ENCODE measurements at regions not wholly inside any gene's neighbourhood (a gene's known extent, or its start where the extent isn't known, plus 50 kb on each side); places are given as distances from the start of the nearest gene placed in this dataset.

GRCh38 chr5:110362261-110362660 is 364.2 kb downstream of the TMEM232 start:
- WGBS (ENCODE audit: insufficient coverage, insufficient replicate concordance, low lambda C conversion rate, missing lambda C conversion rate): 3% methylated on average over 2 of the region's 2 CpGs

More at GRCh38 chr5:110362261-110362660, 364.2 kb downstream of the TMEM232 start:
- H3K36me3 ChIP-seq (ENCODE audit: control insufficient read depth in 2 of 2, insufficient read depth in 2 of 2, low read length in 1 of 2): no peaks in the 10 kb centered on the region
- intact Hi-C loops (cut with micrococcal nuclease; ENCODE audit: unreplicated experiment): no loop called here
- H3K79me2 ChIP-seq (ENCODE audit: control insufficient read depth, insufficient read depth, low read length): no peaks in the 10 kb centered on the region
- H3K4me1 ChIP-seq (ENCODE audit: control insufficient read depth, insufficient read depth, low read length): no peaks in the 10 kb centered on the region
- no peak overlapping the region for H2AFZ ChIP-seq (ENCODE audit: control insufficient read depth, low read depth, low read length)
- no peak overlapping the region for H3K27ac ChIP-seq (ENCODE audit: control insufficient read depth, insufficient read depth)
- H3K9ac ChIP-seq (ENCODE audit: control insufficient read depth, insufficient read depth, low read length): no peak overlapping the region
- H4K20me1 ChIP-seq (ENCODE audit: control insufficient read depth, insufficient read depth): no peaks in the 10 kb centered on the region
- POLR2A ChIA-PET: no interaction called here
- no peak for TF ChIP-seq WRNIP1 (IDR thresholded peaks at IDR 0.05; ENCODE audit: borderline replicate concordance, low read depth, low read length)
- no peak for TF ChIP-seq CREB1 (IDR thresholded peaks at IDR 0.05; ENCODE audit: low read depth)
- TF ChIP-seq EZH2 (IDR thresholded peaks at IDR 0.05; ENCODE audit: borderline replicate concordance, control insufficient read depth, low read depth, low read length): no peak
- no peak for TF ChIP-seq SMAD5 (IDR thresholded peaks at IDR 0.05; ENCODE audit: low read depth)
- no peak for TF ChIP-seq ATF7 (IDR thresholded peaks at IDR 0.05; ENCODE audit: low read depth)
- TF ChIP-seq RCOR1 (conservative IDR thresholded peaks at IDR 0.05; ENCODE audit: low read depth, low read length): no peak
- no peak for TF ChIP-seq YBX1 (IDR thresholded peaks at IDR 0.05)
- TF ChIP-seq USF1 (IDR thresholded peaks at IDR 0.05; ENCODE audit: borderline replicate concordance, extremely low read length, insufficient read depth, low read depth, low read length): no peak
- TF ChIP-seq ZBTB33 (IDR thresholded peaks at IDR 0.05): no peak
- no peak for TF ChIP-seq CHD1 (IDR thresholded peaks at IDR 0.05; ENCODE audit: low read depth, low read length)
- CTCF ChIA-PET: no interaction called here
- in situ Hi-C loops (cut with MboI): no loop called here
- ATAC-seq (no peak), DNase-seq (ENCODE audit: low read depth, low spot score) (no peak), FAIRE-seq (no peak)
- no peaks in the 10 kb centered on the region for H3K9me3 ChIP-seq (replicated peaks; ENCODE audit: control insufficient read depth, insufficient read depth, low read length)
- RAD21 ChIA-PET (ENCODE audit: unreplicated experiment): no interaction called here
- no peaks in the 10 kb centered on the region for H3K27me3 ChIP-seq (replicated peaks in 1 of 2; ENCODE audit: control insufficient read depth in 2 of 2, insufficient read depth in 2 of 2, low read length in 1 of 2)
- SMC1A ChIA-PET (ENCODE audit: uncharacterized antibody, unreplicated experiment): interaction anchor here (0.6 to 2.2 kb wide), 2 partner anchors 13 to 56 kb away, joined by 3 to 6 read pairs; no protein-coding TSS in a partner anchor
- no peak overlapping the region for H3K4me3 ChIP-seq
- no TSS peak for BruUV-seq (replicated peaks)
- H3K4me2 ChIP-seq (ENCODE audit: control insufficient read depth, insufficient read depth): no peak overlapping the region

Data from GM12878 (cell line).